Osteoblast (primary cell): ENCODE measurements at regions not wholly inside any gene's neighbourhood (a gene's known extent, or its start where the extent isn't known, plus 50 kb on each side); places are given as distances from the start of the nearest gene placed in this dataset.

Experiments used
- DNase-seq: peaks from one replicate; pipeline ENCODE4 v3.0.0; 2011; ENCODE audit warnings: low spot score, mixed read lengths; ENCODE audit not compliant: insufficient read length; ENCODE audit errors: missing footprints
- H2AFZ ChIP-seq: 2 replicates; pipeline ENCODE4 v1.6.0; 2011; ENCODE audit warnings: mild to moderate bottlenecking, low read length
- H3K27ac ChIP-seq: 2 replicates; pipeline ENCODE4 v1.5.1; 2011; ENCODE audit warnings: mild to moderate bottlenecking, low read depth, low read length, moderate library complexity
- H3K27me3 ChIP-seq: 2 replicates; pipeline ENCODE4 v1.6.0; 2012; ENCODE audit warnings: mild to moderate bottlenecking, control low read depth, inconsistent platforms, low read length, moderate library complexity; ENCODE audit not compliant: insufficient read depth
- H3K36me3 ChIP-seq: 2 replicates; pipeline ENCODE4 v1.5.1; 2011; ENCODE audit warnings: mild to moderate bottlenecking, low read length, control low read depth, moderate library complexity; ENCODE audit not compliant: insufficient read depth
- H3K4me1 ChIP-seq: 2 replicates; pipeline ENCODE4 v1.5.1; 2011; ENCODE audit warnings: mild to moderate bottlenecking, low read length, control low read depth, moderate library complexity; ENCODE audit not compliant: insufficient read depth
- H3K4me2 ChIP-seq: 2 replicates; pipeline ENCODE4 v1.6.0; 2011; ENCODE audit warnings: mild to moderate bottlenecking, low read length; ENCODE audit not compliant: insufficient read depth
- H3K4me3 ChIP-seq: fragments of 200-600 bp; sonication (generic); 3 replicates; pipeline ENCODE4 v1.5.1; 2012; ENCODE audit warnings: mild to moderate bottlenecking, low read length, inconsistent platforms; ENCODE audit not compliant: insufficient read depth
- H3K79me2 ChIP-seq: 2 replicates; pipeline ENCODE4 v1.6.0; 2012; ENCODE audit warnings: mild to moderate bottlenecking, low read length, control low read depth, inconsistent platforms; ENCODE audit not compliant: insufficient read depth
- H3K9me3 ChIP-seq: 2 replicates; pipeline ENCODE4 v1.5.1; 2011; ENCODE audit warnings: low read depth, low read length, control low read depth
- H4K20me1 ChIP-seq: 2 replicates; pipeline ENCODE4 v1.6.0; 2012; ENCODE audit warnings: mild to moderate bottlenecking, low read length, control low read depth; ENCODE audit not compliant: insufficient read depth
- CTCF ChIP-seq: IDR thresholded peaks from 2 replicates; pipeline ENCODE4 v1.5.1; 2011; ENCODE audit warnings: mild to moderate bottlenecking, low read depth, low read length, moderate library complexity; ENCODE audit errors: extremely low read depth

GRCh38 chr3:150312018-150312657 is 96.0 kb upstream of the TSC22D2 start:
- Histone ChIP-seq H3K9me3 (peaks cover 2% of the 10 kb centered on the region), H3K79me2 (no peaks in the 10 kb centered on the region), H3K36me3 (no peaks in the 10 kb centered on the region), H4K20me1 (no peaks in the 10 kb centered on the region), H3K27ac (no peak overlapping the region), H3K4me2 (no peak overlapping the region), H3K4me1 (peaks cover 6% of the 10 kb centered on the region), H2AFZ (peak overlapping the region; percentile 11), H3K27me3 (no peaks in the 10 kb centered on the region), H3K4me3 (no peak overlapping the region)
- DNase-seq: no peak
- peak; percentile 12 for TF ChIP-seq CTCF

GRCh38 chr3:150311156-150311555 is 96.9 kb upstream of the TSC22D2 start:
- Histone ChIP-seq H3K27me3 (no peaks in the 10 kb centered on the region), H3K4me3 (no peak overlapping the region), H3K4me1 (peaks cover 6% of the 10 kb centered on the region), H3K27ac (no peak overlapping the region), H3K79me2 (no peaks in the 10 kb centered on the region), H3K9me3 (peaks cover 2% of the 10 kb centered on the region), H4K20me1 (no peaks in the 10 kb centered on the region), H2AFZ (no peak overlapping the region), H3K36me3 (no peaks in the 10 kb centered on the region), H3K4me2 (no peak overlapping the region)
- DNase-seq: no peak
- TF ChIP-seq CTCF: no peak

GRCh38 chr3:150309557-150309956 is 98.5 kb upstream of the TSC22D2 start:
- H3K79me2 ChIP-seq: no peaks in the 10 kb centered on the region
- no peak overlapping the region for H3K27ac ChIP-seq
- no peak for DNase-seq
- H3K27me3 ChIP-seq: no peaks in the 10 kb centered on the region
- H3K36me3 ChIP-seq: no peaks in the 10 kb centered on the region
- no peaks in the 10 kb centered on the region for H4K20me1 ChIP-seq
- H3K9me3 ChIP-seq: peaks cover 2% of the 10 kb centered on the region
- no peak overlapping the region for H3K4me3 ChIP-seq
- no peak overlapping the region for H2AFZ ChIP-seq
- peaks cover 1% of the 10 kb centered on the region for H3K4me1 ChIP-seq
- no peak for TF ChIP-seq CTCF
- no peak overlapping the region for H3K4me2 ChIP-seq

GRCh38 chr3:150309257-150309542 is 98.9 kb upstream of the TSC22D2 start:
- H3K36me3 ChIP-seq: no peaks in the 10 kb centered on the region
- H3K27ac ChIP-seq: no peak overlapping the region
- no peaks in the 10 kb centered on the region for H3K4me1 ChIP-seq
- H3K4me3 ChIP-seq: no peak overlapping the region
- peaks cover 2% of the 10 kb centered on the region for H3K9me3 ChIP-seq
- no peak for DNase-seq
- H3K4me2 ChIP-seq: no peak overlapping the region
- H3K27me3 ChIP-seq: no peaks in the 10 kb centered on the region
- no peaks in the 10 kb centered on the region for H3K79me2 ChIP-seq
- TF ChIP-seq CTCF: no peak
- no peak overlapping the region for H2AFZ ChIP-seq
- no peaks in the 10 kb centered on the region for H4K20me1 ChIP-seq
